ENCODE measurements at regions not wholly inside any gene's neighbourhood (a gene's known extent, or its start where the extent isn't known, plus 50 kb on each side); places are given as distances from the start of the nearest gene placed in this dataset.

- H2AFZ ChIP-seq (ENCODE audit: low read length) = no peak overlapping the region
- H3K14ac ChIP-seq (ENCODE audit: low read length) = no peak overlapping the region
- no peak overlapping the region for H2BK5ac ChIP-seq (ENCODE audit: low read length)
- no peak overlapping the region for H3K4ac ChIP-seq (ENCODE audit: low read length)
- H3K18ac ChIP-seq (ENCODE audit: low read length) = no peak overlapping the region
- no peak overlapping the region for H2AK5ac ChIP-seq (ENCODE audit: low read depth, low read length)
- H3K4me3 ChIP-seq (ENCODE audit: low read length in 2 of 2) = no peak overlapping the region
- no peak overlapping the region for H2BK12ac ChIP-seq (ENCODE audit: low read length)
- H3K23ac ChIP-seq (ENCODE audit: low read depth, low read length, poor library complexity) = no peak overlapping the region
- no peak overlapping the region for H4K91ac ChIP-seq (ENCODE audit: low read depth, low read length, poor library complexity)
- no peak overlapping the region for H3K27ac ChIP-seq (replicated peaks; ENCODE audit: low read length)
- H3K27me3 ChIP-seq (ENCODE audit: control insufficient read depth in 3 of 3, insufficient read depth in 3 of 3, low read depth in 1 of 3, low read length in 3 of 3) = no peaks in the 10 kb centered on the region
- peaks cover 0 to 3% of the 10 kb centered on the region in 2 donors for H3K9me3 ChIP-seq (replicated peaks in 1 of 2; ENCODE audit: control insufficient read depth in 2 of 2, insufficient read depth in 1 of 2, low read depth in 1 of 2, low read length in 2 of 2)
- no peaks in the 10 kb centered on the region for H3K79me1 ChIP-seq (ENCODE audit: low read depth, low read length)
- no peak overlapping the region for H3K4me2 ChIP-seq (ENCODE audit: insufficient read depth, low read length, poor library complexity, severe bottlenecking)
- peaks cover 0 to 2% of the 10 kb centered on the region in 2 donors for H3K36me3 ChIP-seq (replicated peaks in 1 of 2; ENCODE audit: control insufficient read depth in 2 of 2, insufficient read depth in 2 of 2, low read length in 2 of 2)
- DNase-seq (ENCODE audit: low spot score) = no peak
- peaks cover 4 to 15% of the 10 kb centered on the region in 2 donors for H3K4me1 ChIP-seq (ENCODE audit: control insufficient read depth in 2 of 2, insufficient read depth in 1 of 2, low read depth in 1 of 2, low read length in 2 of 2)
- H2BK120ac ChIP-seq (ENCODE audit: low read depth, low read length) = no peak overlapping the region
- no peak overlapping the region for H3K9ac ChIP-seq (ENCODE audit: low read depth, low read length, poor library complexity)
- H2BK15ac ChIP-seq (ENCODE audit: low read length) = no peak overlapping the region
- H4K8ac ChIP-seq (ENCODE audit: low read depth, low read length) = no peak overlapping the region
- WGBS, 2 donors (ENCODE audit: extremely low coverage in 2 of 2, insufficient read length in 2 of 2, insufficient replicate concordance in 1 of 2) = no CpG with 5 or more reads among the region's 1 CpG
Observed at GRCh38 chr10:129040377-129040776, 426.7 kb upstream of the MGMT start.

GRCh38 chr10:129041916-129042315 is 425.1 kb upstream of the MGMT start:
- peaks cover 0 to 2% of the 10 kb centered on the region in 2 donors for H3K36me3 ChIP-seq (replicated peaks in 1 of 2; ENCODE audit: control insufficient read depth in 2 of 2, insufficient read depth in 2 of 2, low read length in 2 of 2)
- no peak overlapping the region for H3K4ac ChIP-seq (ENCODE audit: low read length)
- peaks cover 4 to 15% of the 10 kb centered on the region in 2 donors for H3K4me1 ChIP-seq (ENCODE audit: control insufficient read depth in 2 of 2, insufficient read depth in 1 of 2, low read depth in 1 of 2, low read length in 2 of 2)
- no peak overlapping the region for H3K4me2 ChIP-seq (ENCODE audit: insufficient read depth, low read length, poor library complexity, severe bottlenecking)
- H2AFZ ChIP-seq (ENCODE audit: low read length) = no peak overlapping the region
- H3K18ac ChIP-seq (ENCODE audit: low read length) = peak overlapping the region; percentile 62
- H2BK15ac ChIP-seq (ENCODE audit: low read length) = no peak overlapping the region
- no peak overlapping the region for H2BK5ac ChIP-seq (ENCODE audit: low read length)
- WGBS, 2 donors (ENCODE audit: extremely low coverage in 2 of 2, insufficient read length in 2 of 2, insufficient replicate concordance in 1 of 2) = 100% methylated on average over 1 of the region's 9 CpGs; no CpG with 5 or more reads in 1 of the 2 donors
- no peak overlapping the region for H4K8ac ChIP-seq (ENCODE audit: low read depth, low read length)
- peak overlapping the region; percentile 46 for H3K9ac ChIP-seq (ENCODE audit: low read depth, low read length, poor library complexity)
- H2AK5ac ChIP-seq (ENCODE audit: low read depth, low read length) = no peak overlapping the region
- no peak overlapping the region for H2BK120ac ChIP-seq (ENCODE audit: low read depth, low read length)
- no peak overlapping the region for H3K23ac ChIP-seq (ENCODE audit: low read depth, low read length, poor library complexity)
- H3K9me3 ChIP-seq (replicated peaks in 1 of 2; ENCODE audit: control insufficient read depth in 2 of 2, insufficient read depth in 1 of 2, low read depth in 1 of 2, low read length in 2 of 2) = peaks cover 0 to 3% of the 10 kb centered on the region in 2 donors
- H3K27ac ChIP-seq (replicated peaks; ENCODE audit: low read length) = no peak overlapping the region
- no peak overlapping the region for H2BK12ac ChIP-seq (ENCODE audit: low read length)
- H4K91ac ChIP-seq (ENCODE audit: low read depth, low read length, poor library complexity) = no peak overlapping the region
- H3K14ac ChIP-seq (ENCODE audit: low read length) = no peak overlapping the region
- no peak overlapping the region for H3K4me3 ChIP-seq (ENCODE audit: low read length in 2 of 2)
- DNase-seq (ENCODE audit: low spot score) = no peak
- H3K79me1 ChIP-seq (ENCODE audit: low read depth, low read length) = no peaks in the 10 kb centered on the region
- no peaks in the 10 kb centered on the region for H3K27me3 ChIP-seq (ENCODE audit: control insufficient read depth in 3 of 3, insufficient read depth in 3 of 3, low read depth in 1 of 3, low read length in 3 of 3)

DNA sequence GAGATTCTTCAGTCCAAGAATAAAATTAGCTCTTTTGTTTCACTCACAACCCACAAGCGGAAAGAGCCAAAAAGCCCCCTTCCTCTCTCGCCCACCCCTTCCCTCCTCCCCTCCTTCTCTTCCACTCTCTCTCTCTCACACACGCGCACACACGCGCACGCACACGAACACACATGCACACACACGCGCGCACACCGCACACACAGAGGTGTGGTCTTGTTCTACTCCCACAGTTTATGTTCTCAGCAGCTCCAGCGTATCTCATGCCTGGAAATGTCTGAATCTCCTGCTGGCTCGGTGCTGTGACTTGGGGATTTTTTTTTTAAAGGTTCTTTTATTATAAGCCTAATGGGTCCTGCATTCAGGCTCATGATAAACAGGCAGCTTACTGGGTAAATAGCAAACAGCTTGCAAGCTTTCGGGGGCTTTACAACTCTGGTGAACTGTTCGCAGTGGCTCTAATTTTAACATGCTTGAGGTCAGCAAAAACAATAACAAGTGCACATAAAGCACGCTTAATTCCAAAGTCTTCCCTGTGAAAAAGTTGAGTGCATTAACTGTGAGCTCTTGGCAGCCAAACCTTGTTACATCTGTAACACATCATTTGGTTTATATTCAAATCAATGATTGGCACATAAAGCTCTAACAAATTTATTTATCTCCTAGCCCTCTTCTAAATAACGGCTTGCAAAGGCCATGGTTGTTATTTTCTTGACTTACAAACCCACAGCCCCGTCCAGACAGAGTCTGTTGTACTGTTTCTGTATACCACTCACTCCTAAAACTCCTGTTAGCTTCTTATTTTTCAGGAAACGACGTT is 424.1 kb upstream of the MGMT start:
- no peaks in the 10 kb centered on the region for H3K27me3 ChIP-seq (ENCODE audit: control insufficient read depth in 3 of 3, insufficient read depth in 3 of 3, low read depth in 1 of 3, low read length in 3 of 3)
- no peak overlapping the region for H3K4me2 ChIP-seq (ENCODE audit: insufficient read depth, low read length, poor library complexity, severe bottlenecking)
- H2AFZ ChIP-seq (ENCODE audit: low read length) = no peak overlapping the region
- H3K18ac ChIP-seq (ENCODE audit: low read length) = peak overlapping the region; percentile 84
- 100% methylated on average over 6 of the region's 21 CpGs; no CpG with 5 or more reads in 1 of the 2 donors for WGBS, 2 donors (ENCODE audit: extremely low coverage in 2 of 2, insufficient read length in 2 of 2, insufficient replicate concordance in 1 of 2)
- no peak overlapping the region for H3K14ac ChIP-seq (ENCODE audit: low read length)
- H2AK5ac ChIP-seq (ENCODE audit: low read depth, low read length) = no peak overlapping the region
- peaks cover 0 to 3% of the 10 kb centered on the region in 2 donors for H3K9me3 ChIP-seq (replicated peaks in 1 of 2; ENCODE audit: control insufficient read depth in 2 of 2, insufficient read depth in 1 of 2, low read depth in 1 of 2, low read length in 2 of 2)
- no peak overlapping the region for H3K27ac ChIP-seq (replicated peaks; ENCODE audit: low read length)
- no peak overlapping the region for H2BK120ac ChIP-seq (ENCODE audit: low read depth, low read length)
- peaks cover 4 to 15% of the 10 kb centered on the region in 2 donors for H3K4me1 ChIP-seq (ENCODE audit: control insufficient read depth in 2 of 2, insufficient read depth in 1 of 2, low read depth in 1 of 2, low read length in 2 of 2)
- H2BK5ac ChIP-seq (ENCODE audit: low read length) = no peak overlapping the region
- no peak for DNase-seq (ENCODE audit: low spot score)
- no peak overlapping the region for H3K4me3 ChIP-seq (ENCODE audit: low read length in 2 of 2)
- no peak overlapping the region for H4K91ac ChIP-seq (ENCODE audit: low read depth, low read length, poor library complexity)
- H4K8ac ChIP-seq (ENCODE audit: low read depth, low read length) = no peak overlapping the region
- H2BK12ac ChIP-seq (ENCODE audit: low read length) = no peak overlapping the region
- H2BK15ac ChIP-seq (ENCODE audit: low read length) = no peak overlapping the region
- peaks cover 0 to 2% of the 10 kb centered on the region in 2 donors for H3K36me3 ChIP-seq (replicated peaks in 1 of 2; ENCODE audit: control insufficient read depth in 2 of 2, insufficient read depth in 2 of 2, low read length in 2 of 2)
- no peak overlapping the region for H3K4ac ChIP-seq (ENCODE audit: low read length)
- no peak overlapping the region for H3K23ac ChIP-seq (ENCODE audit: low read depth, low read length, poor library complexity)
- H3K79me1 ChIP-seq (ENCODE audit: low read depth, low read length) = no peaks in the 10 kb centered on the region
- H3K9ac ChIP-seq (ENCODE audit: low read depth, low read length, poor library complexity) = no peak overlapping the region

- no peaks in the 10 kb centered on the region for H3K27me3 ChIP-seq (ENCODE audit: control insufficient read depth in 3 of 3, insufficient read depth in 3 of 3, low read depth in 1 of 3, low read length in 3 of 3)
- no peak overlapping the region for H2AFZ ChIP-seq (ENCODE audit: low read length)
- no peak overlapping the region for H3K9ac ChIP-seq (ENCODE audit: low read depth, low read length, poor library complexity)
- DNase-seq (ENCODE audit: low spot score) = no peak
- no peak overlapping the region for H3K14ac ChIP-seq (ENCODE audit: low read length)
- no peak overlapping the region for H4K91ac ChIP-seq (ENCODE audit: low read depth, low read length, poor library complexity)
- no peak overlapping the region for H3K18ac ChIP-seq (ENCODE audit: low read length)
- WGBS, 2 donors (ENCODE audit: extremely low coverage in 2 of 2, insufficient read length in 2 of 2, insufficient replicate concordance in 1 of 2) = no CpG with 5 or more reads among the region's 3 CpGs
- H3K36me3 ChIP-seq (replicated peaks in 1 of 2; ENCODE audit: control insufficient read depth in 2 of 2, insufficient read depth in 2 of 2, low read length in 2 of 2) = peaks cover 0 to 2% of the 10 kb centered on the region in 2 donors
- no peak overlapping the region for H2BK5ac ChIP-seq (ENCODE audit: low read length)
- H4K8ac ChIP-seq (ENCODE audit: low read depth, low read length) = no peak overlapping the region
- H3K27ac ChIP-seq (replicated peaks; ENCODE audit: low read length) = no peak overlapping the region
- H2BK12ac ChIP-seq (ENCODE audit: low read length) = no peak overlapping the region
- no peak overlapping the region for H2BK120ac ChIP-seq (ENCODE audit: low read depth, low read length)
- H3K4me1 ChIP-seq (ENCODE audit: control insufficient read depth in 2 of 2, insufficient read depth in 1 of 2, low read depth in 1 of 2, low read length in 2 of 2) = peaks cover 4 to 15% of the 10 kb centered on the region in 2 donors
- no peak overlapping the region for H3K4ac ChIP-seq (ENCODE audit: low read length)
- no peaks in the 10 kb centered on the region for H3K79me1 ChIP-seq (ENCODE audit: low read depth, low read length)
- H3K9me3 ChIP-seq (replicated peaks in 1 of 2; ENCODE audit: control insufficient read depth in 2 of 2, insufficient read depth in 1 of 2, low read depth in 1 of 2, low read length in 2 of 2) = peaks cover 0 to 3% of the 10 kb centered on the region in 2 donors
- no peak overlapping the region for H2BK15ac ChIP-seq (ENCODE audit: low read length)
- H3K4me2 ChIP-seq (ENCODE audit: insufficient read depth, low read length, poor library complexity, severe bottlenecking) = no peak overlapping the region
- no peak overlapping the region for H2AK5ac ChIP-seq (ENCODE audit: low read depth, low read length)
- no peak overlapping the region for H3K23ac ChIP-seq (ENCODE audit: low read depth, low read length, poor library complexity)
- H3K4me3 ChIP-seq (ENCODE audit: low read length in 2 of 2) = no peak overlapping the region
Observed at GRCh38 chr10:129043691-129044090, 423.4 kb upstream of the MGMT start.

All from neuronal stem cell (in vitro differentiated cells).